Endodermal cell (in vitro differentiated cells): ENCODE measurements at regions not wholly inside any gene's neighbourhood (a gene's known extent, or its start where the extent isn't known, plus 50 kb on each side); places are given as distances from the start of the nearest gene placed in this dataset.

Experiments used
- DNase-seq: peaks from one replicate; pipeline ENCODE4 v3.0.0-alpha.2; 2017
- H3K27ac ChIP-seq: 2 replicates; pipeline ENCODE4 v1.5.1; 2013; ENCODE audit warnings: mild to moderate bottlenecking, low read depth, low read length, moderate library complexity
- H3K27me3 ChIP-seq: 2 replicates; pipeline ENCODE4 v1.6.1; 2013; ENCODE audit warnings: mild to moderate bottlenecking, low read length, moderate library complexity; ENCODE audit not compliant: insufficient read depth, control insufficient read depth, poor library complexity, severe bottlenecking
- H3K36me3 ChIP-seq: 2 replicates; pipeline ENCODE4 v1.7.0; 2013; ENCODE audit warnings: mild to moderate bottlenecking, low read length, moderate library complexity; ENCODE audit not compliant: control insufficient read depth, insufficient read depth
- H3K4me1 ChIP-seq: one replicate; pipeline ENCODE4 v1.7.0; 2013; ENCODE audit warnings: low read length; ENCODE audit not compliant: control insufficient read depth, insufficient read depth
- H3K4me3 ChIP-seq: 2 replicates; pipeline ENCODE4 v1.5.1; 2013; ENCODE audit warnings: mild to moderate bottlenecking, low read length, moderate library complexity
- H3K9ac ChIP-seq: 2 replicates; pipeline ENCODE4 v1.6.1; 2013; ENCODE audit warnings: mild to moderate bottlenecking, low read length, moderate library complexity; ENCODE audit not compliant: poor library complexity, severe bottlenecking; ENCODE audit errors: extremely low read depth
- H3K9me3 ChIP-seq: 2 replicates; pipeline ENCODE4 v1.6.1; 2013; ENCODE audit warnings: mild to moderate bottlenecking, low read length, moderate library complexity; ENCODE audit not compliant: control insufficient read depth
- H3K27ac Mint-ChIP-seq: 2 replicates; pipeline ENCODE4 v1.8.0; 2020; ENCODE audit warnings: mixed read lengths
- H3K27me3 Mint-ChIP-seq: 2 replicates; pipeline ENCODE4 v1.8.0; 2021; ENCODE audit warnings: mild to moderate bottlenecking, mixed read lengths; ENCODE audit not compliant: insufficient read depth
- H3K36me3 Mint-ChIP-seq: 2 replicates; pipeline ENCODE4 v1.8.0; 2020; ENCODE audit warnings: low read depth, mixed read lengths
- H3K4me1 Mint-ChIP-seq: 2 replicates; pipeline ENCODE4 v1.8.0; 2020; ENCODE audit warnings: mixed read lengths
- H3K4me3 Mint-ChIP-seq: 2 replicates; pipeline ENCODE4 v1.8.0; 2020; ENCODE audit warnings: mild to moderate bottlenecking, moderate library complexity, mixed read lengths
- H3K9me3 Mint-ChIP-seq: 2 replicates; pipeline ENCODE4 v1.8.0; 2020; ENCODE audit warnings: mild to moderate bottlenecking, mixed read lengths
- WGBS, 2 experiments: methylation state at CpG; one replicate each; pipeline versions ENCODE4 v1.1.5 to v1.1.7; 2013; ENCODE audit warnings: missing lambda C conversion rate in 2 of 2, mixed read lengths in 1 of 2; ENCODE audit not compliant: insufficient coverage in 1 of 2, insufficient read length in 1 of 2; 5-methylcytosine and 5-hydroxymethylcytosine counted together
- TF ChIP-seq, protein P1 (sequence below): fragments of 200-600 bp; sonication (generic); conservative IDR thresholded peaks from 2 replicates; pipeline ENCODE4 v1.5.0; 2021; ENCODE audit warnings: antibody characterized with exemption, mild to moderate bottlenecking

GRCh38 chr1:184908506-184908905 lies 65.8 kb downstream of the NIBAN1 start:
- no peak overlapping the region for H3K9ac ChIP-seq
- H3K9me3 Mint-ChIP-seq = peaks cover 8% of the 10 kb centered on the region
- no peak overlapping the region for H3K27ac Mint-ChIP-seq
- H3K27me3 Mint-ChIP-seq = no peaks in the 10 kb centered on the region
- peaks cover 26% of the 10 kb centered on the region for H3K4me1 Mint-ChIP-seq
- TF ChIP-seq, protein P1, sequence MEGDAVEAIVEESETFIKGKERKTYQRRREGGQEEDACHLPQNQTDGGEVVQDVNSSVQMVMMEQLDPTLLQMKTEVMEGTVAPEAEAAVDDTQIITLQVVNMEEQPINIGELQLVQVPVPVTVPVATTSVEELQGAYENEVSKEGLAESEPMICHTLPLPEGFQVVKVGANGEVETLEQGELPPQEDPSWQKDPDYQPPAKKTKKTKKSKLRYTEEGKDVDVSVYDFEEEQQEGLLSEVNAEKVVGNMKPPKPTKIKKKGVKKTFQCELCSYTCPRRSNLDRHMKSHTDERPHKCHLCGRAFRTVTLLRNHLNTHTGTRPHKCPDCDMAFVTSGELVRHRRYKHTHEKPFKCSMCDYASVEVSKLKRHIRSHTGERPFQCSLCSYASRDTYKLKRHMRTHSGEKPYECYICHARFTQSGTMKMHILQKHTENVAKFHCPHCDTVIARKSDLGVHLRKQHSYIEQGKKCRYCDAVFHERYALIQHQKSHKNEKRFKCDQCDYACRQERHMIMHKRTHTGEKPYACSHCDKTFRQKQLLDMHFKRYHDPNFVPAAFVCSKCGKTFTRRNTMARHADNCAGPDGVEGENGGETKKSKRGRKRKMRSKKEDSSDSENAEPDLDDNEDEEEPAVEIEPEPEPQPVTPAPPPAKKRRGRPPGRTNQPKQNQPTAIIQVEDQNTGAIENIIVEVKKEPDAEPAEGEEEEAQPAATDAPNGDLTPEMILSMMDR = no peak
- H3K36me3 ChIP-seq = no peaks in the 10 kb centered on the region
- H3K4me3 ChIP-seq = no peak overlapping the region
- H3K27ac ChIP-seq = no peak overlapping the region
- no peak for DNase-seq
- H3K9me3 ChIP-seq = no peaks in the 10 kb centered on the region
- no peak overlapping the region for H3K4me3 Mint-ChIP-seq
- H3K4me1 ChIP-seq = peaks cover 10% of the 10 kb centered on the region
- WGBS, 2 experiments = 94 to 100% methylated on average over 1 to 2 of the region's 2 CpGs
- no peaks in the 10 kb centered on the region for H3K36me3 Mint-ChIP-seq
- H3K27me3 ChIP-seq = no peaks in the 10 kb centered on the region

- Histone ChIP-seq H3K27ac (no peak overlapping the region), H3K27me3 (no peaks in the 10 kb centered on the region), H3K4me1 (peaks cover 10% of the 10 kb centered on the region), H3K9me3 (no peaks in the 10 kb centered on the region), H3K36me3 (no peaks in the 10 kb centered on the region), H3K4me3 (no peak overlapping the region), H3K9ac (no peak overlapping the region)
- no peak overlapping the region for H3K4me3 Mint-ChIP-seq
- H3K27ac Mint-ChIP-seq = no peak overlapping the region
- no peaks in the 10 kb centered on the region for H3K36me3 Mint-ChIP-seq
- H3K9me3 Mint-ChIP-seq = peaks cover 10% of the 10 kb centered on the region
- no peaks in the 10 kb centered on the region for H3K27me3 Mint-ChIP-seq
- no peak for DNase-seq
- peaks cover 35% of the 10 kb centered on the region for H3K4me1 Mint-ChIP-seq
- 94 to 100% methylated on average over 2 of the region's 2 CpGs for WGBS, 2 experiments
- TF ChIP-seq, protein P1 = no peak
These were observed 66.8 kb downstream of the NIBAN1 start for GRCh38 chr1:184907500-184907899.

DNA sequence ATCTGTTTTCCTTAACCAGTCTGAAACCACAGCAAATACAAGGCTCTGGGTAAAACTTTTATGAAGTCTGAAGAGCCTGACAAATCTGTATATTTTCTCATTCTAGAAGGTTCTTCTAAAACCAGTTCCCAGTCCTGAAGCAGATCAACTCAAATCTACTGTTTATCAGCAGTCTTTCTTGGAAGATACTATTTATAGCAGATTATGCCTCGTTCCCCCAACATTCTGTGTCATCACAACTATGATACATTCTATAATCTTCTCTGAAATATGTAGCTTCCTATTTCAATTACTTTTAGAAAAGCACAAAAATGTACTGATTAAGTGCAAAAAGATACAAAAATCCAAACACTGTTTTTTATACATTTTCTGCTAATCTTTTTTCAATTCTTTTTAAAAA lies 67.5 kb downstream of the NIBAN1 start:
- H3K9me3 Mint-ChIP-seq = peaks cover 10% of the 10 kb centered on the region
- WGBS, 2 experiments = 100% methylated on average over 1 of the region's 1 CpG
- no peak for DNase-seq

More for the DNA sequence above, 67.5 kb downstream of the NIBAN1 start:
- Histone ChIP-seq H3K4me3 (no peak overlapping the region), H3K9me3 (no peaks in the 10 kb centered on the region), H3K27me3 (no peaks in the 10 kb centered on the region), H3K27ac (no peak overlapping the region), H3K36me3 (no peaks in the 10 kb centered on the region), H3K9ac (no peak overlapping the region), H3K4me1 (peaks cover 10% of the 10 kb centered on the region)
- no peaks in the 10 kb centered on the region for H3K36me3 Mint-ChIP-seq
- no peaks in the 10 kb centered on the region for H3K27me3 Mint-ChIP-seq
- TF ChIP-seq, protein P1 = no peak
- H3K4me3 Mint-ChIP-seq = no peak overlapping the region
- H3K4me1 Mint-ChIP-seq = peaks cover 38% of the 10 kb centered on the region
- H3K27ac Mint-ChIP-seq = no peak overlapping the region
